ENCODE measurements at regions not wholly inside any gene's neighbourhood (a gene's known extent, or its start where the extent isn't known, plus 50 kb on each side); places are given as distances from the start of the nearest gene placed in this dataset.

DNA sequence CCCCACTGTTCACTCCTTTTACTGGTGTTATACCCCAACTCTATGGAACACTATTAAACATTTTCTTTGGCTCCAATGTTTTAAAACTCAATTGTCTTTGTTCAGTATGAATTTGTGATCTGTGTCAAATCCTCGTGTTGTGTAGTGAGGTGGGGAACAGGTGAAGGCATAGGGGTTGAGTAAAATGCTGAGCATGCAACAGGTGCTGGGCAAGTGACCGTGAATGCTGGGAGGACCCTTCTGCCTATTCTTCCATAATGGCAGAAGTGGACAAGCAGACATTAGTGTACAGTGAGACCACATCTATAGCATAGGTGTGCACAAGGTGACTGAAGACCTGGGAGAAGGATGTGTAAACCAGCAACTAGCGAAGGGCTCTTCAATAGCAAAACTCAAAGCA is 1188.0 kb downstream of the UQCRFS1 start:
- no peak for DNase-seq
- no peak for ATAC-seq
- H3K36me3 Mint-ChIP-seq, result no peaks in the 10 kb centered on the region
- CTCF ChIA-PET, result no interaction called here
- no peaks in the 10 kb centered on the region for H3K4me1 Mint-ChIP-seq
- H3K27me3 Mint-ChIP-seq, result no peaks in the 10 kb centered on the region
- no peaks in the 10 kb centered on the region for H3K9me3 Mint-ChIP-seq (ENCODE audit: low read depth)
- H3K27ac Mint-ChIP-seq, result no peak overlapping the region
- no peak overlapping the region for H3K4me3 Mint-ChIP-seq

DNA sequence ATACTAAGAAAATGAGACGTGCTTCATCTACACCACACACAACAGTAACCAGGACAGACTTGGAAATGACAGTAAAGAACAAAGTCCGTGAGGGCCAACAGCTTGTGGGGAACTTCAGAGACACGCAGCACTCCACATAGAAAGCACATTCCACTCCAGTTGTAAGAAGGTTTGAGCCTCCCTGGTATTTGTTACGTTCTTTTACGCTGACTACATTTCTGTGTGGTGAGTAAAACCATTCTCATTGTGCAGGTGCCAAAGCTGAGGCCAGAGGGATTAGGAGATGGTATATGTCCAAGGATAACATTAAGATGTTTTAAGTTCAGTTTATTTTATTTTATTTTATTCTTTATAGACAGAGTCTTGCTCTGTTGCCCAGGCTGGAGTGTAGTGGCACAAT is 1189.9 kb downstream of the UQCRFS1 start:
- Mint-ChIP-seq H3K4me1 (no peaks in the 10 kb centered on the region), H3K36me3 (no peaks in the 10 kb centered on the region), H3K9me3 (ENCODE audit: low read depth) (no peaks in the 10 kb centered on the region), H3K27ac (no peak overlapping the region), H3K27me3 (no peaks in the 10 kb centered on the region), H3K4me3 (no peak overlapping the region)
- no peak for DNase-seq
- ATAC-seq, result no peak
- CTCF ChIA-PET, result no interaction called here

DNA sequence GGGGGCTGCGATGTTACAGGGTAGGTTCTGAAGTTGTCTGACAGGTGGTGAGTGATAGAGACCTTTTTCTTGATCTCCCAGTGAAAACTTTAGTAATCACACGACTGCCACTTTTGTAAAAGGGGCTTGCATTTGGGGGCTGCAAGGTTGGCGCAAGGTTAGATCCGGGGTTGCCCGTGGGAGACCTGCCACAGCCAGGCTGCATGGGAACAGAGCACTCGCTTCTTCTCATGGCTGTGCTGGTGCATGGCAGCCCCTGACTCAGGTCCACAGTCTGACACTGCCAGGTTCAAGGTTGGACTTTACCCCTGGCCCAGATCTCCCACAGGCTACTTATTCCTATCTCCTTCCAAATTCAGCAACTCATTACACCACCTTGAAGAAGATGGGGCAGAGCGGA is 1190.4 kb downstream of the UQCRFS1 start:
- no peaks in the 10 kb centered on the region for H3K36me3 Mint-ChIP-seq
- no peaks in the 10 kb centered on the region for H3K9me3 Mint-ChIP-seq (ENCODE audit: low read depth)
- H3K27ac Mint-ChIP-seq, result no peak overlapping the region
- CTCF ChIA-PET, result no interaction called here
- DNase-seq, result no peak
- H3K4me1 Mint-ChIP-seq, result no peaks in the 10 kb centered on the region
- no peak overlapping the region for H3K4me3 Mint-ChIP-seq
- ATAC-seq, result no peak
- no peaks in the 10 kb centered on the region for H3K27me3 Mint-ChIP-seq

DNA sequence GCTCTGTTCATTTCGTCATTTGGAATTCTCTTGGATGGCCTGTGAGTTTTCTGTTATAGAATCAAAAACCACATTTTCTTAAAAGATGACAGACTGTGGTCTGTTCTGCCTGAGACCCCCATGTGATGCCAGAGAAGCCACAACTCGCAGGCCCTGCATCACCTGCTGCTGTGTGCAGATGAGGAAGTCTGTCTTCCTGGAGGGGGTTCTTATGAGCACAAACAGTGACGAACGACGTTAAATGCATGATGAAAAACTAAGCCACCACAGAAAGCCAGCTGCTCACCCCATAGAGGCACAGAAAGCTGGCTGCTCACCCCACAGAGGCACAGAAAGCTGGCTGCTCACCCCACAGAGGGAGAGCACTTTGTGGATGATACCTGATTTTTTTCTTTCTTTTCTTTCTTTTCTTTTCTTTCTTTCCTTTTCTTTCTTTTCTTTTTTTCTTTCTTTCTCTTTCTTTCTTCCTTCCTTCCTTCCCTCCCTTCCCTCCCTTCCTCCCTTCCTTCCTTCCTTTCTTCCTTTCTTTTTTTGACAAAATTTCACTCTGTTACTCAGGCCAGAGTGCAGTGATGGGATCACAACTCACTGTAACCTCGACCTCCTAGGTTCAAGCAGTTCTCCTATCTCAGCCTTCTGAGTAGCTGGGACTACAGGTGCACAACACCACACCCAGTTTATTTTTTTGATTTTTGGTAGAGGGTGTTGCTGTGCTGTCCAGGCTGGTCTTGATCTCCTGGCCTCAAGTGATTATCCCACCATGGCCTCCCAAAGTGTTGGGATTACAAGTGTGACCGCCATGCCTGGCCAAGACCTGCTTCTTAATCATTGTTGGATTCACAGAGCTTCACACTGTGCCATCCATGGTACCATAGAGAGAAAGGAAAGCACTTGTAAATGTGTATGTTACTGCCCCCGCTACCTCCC is 1191.4 kb downstream of the UQCRFS1 start:
- Mint-ChIP-seq H3K9me3 (ENCODE audit: low read depth) (no peaks in the 10 kb centered on the region), H3K4me1 (no peaks in the 10 kb centered on the region), H3K4me3 (no peak overlapping the region), H3K27ac (no peak overlapping the region), H3K27me3 (no peaks in the 10 kb centered on the region), H3K36me3 (no peaks in the 10 kb centered on the region)
- CTCF ChIA-PET, result no interaction called here
- ATAC-seq, result no peak
- no peak for DNase-seq

DNA sequence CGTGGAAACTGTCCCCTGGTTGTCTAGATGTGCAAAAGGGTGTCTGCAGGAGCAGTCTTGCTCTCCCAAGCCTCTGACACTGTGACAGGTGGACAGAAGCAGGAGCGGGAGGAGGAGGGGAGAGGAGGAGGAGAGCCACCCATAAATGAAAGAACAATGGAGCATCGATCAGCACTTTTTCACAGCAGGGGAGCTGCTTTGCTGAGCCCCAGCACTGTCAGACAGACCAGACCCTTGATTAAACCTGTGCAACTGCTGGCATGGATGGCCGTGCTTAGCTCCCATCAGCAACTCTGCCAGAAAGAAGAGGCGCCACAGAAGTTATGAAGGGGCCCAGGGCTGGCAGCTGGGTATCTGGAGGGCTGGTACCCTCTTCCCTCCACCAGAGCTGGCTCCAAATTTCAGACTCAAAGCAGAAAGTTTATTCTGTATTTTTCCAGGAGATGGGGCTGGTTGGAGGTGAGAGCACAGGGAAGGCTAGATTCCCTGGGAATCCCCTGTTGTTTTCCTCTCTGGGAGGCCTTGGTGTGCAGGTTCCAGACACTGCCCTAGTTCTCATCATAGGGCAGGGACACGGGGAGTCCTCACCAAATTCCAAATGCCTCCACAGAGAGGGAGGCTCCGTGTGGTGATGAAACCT is 1192.2 kb downstream of the UQCRFS1 start:
- DNase-seq (no peak), ATAC-seq (no peak)
- no peaks in the 10 kb centered on the region for H3K4me1 Mint-ChIP-seq
- H3K27ac Mint-ChIP-seq, result no peak overlapping the region
- CTCF ChIA-PET, result no interaction called here
- H3K36me3 Mint-ChIP-seq, result no peaks in the 10 kb centered on the region
- no peak overlapping the region for H3K4me3 Mint-ChIP-seq
- no peaks in the 10 kb centered on the region for H3K9me3 Mint-ChIP-seq (ENCODE audit: low read depth)
- H3K27me3 Mint-ChIP-seq, result no peaks in the 10 kb centered on the region

DNA sequence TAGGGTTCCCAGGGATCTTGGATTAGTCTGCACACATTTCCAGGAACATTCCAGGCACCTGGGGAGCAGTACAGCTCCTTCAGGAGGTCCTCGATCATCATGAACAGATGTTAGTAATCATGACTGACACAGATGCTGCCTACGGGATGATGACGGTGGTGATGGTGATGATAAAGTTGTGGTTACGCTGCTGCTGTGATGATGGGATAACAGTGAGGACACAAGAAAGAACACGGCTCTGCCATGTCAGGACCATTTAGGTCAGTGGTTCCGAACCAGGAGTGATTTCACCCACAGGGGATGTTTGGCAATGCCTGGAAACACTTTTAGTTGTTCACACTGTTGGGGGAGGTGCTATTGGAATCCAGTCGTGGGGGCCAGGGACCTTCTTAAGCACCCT is 1193.0 kb downstream of the UQCRFS1 start:
- no peaks in the 10 kb centered on the region for H3K9me3 Mint-ChIP-seq (ENCODE audit: low read depth)
- no peak overlapping the region for H3K27ac Mint-ChIP-seq
- H3K36me3 Mint-ChIP-seq, result no peaks in the 10 kb centered on the region
- H3K27me3 Mint-ChIP-seq, result no peaks in the 10 kb centered on the region
- H3K4me3 Mint-ChIP-seq, result no peak overlapping the region
- ATAC-seq, result no peak
- CTCF ChIA-PET, result no interaction called here
- no peak for DNase-seq
- H3K4me1 Mint-ChIP-seq, result no peaks in the 10 kb centered on the region

DNA sequence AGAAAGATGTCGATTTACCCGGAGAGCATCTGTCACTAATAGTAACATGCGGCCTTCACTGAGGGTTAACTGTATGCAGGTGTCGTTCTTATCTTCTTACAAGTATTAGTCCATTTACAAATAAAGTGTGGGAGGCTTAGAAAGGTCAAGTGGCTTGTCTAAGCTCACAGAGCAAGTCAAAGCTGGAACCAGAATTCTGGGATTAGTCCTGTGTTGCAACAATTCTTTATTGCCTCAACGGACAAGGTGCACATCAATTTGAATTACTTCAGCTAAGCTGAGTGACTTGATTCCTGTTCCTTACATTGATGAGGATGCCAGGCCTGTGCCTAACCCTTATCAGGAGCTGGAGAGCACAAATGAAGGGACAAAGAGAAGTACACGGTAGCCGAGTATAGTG is 1193.6 kb downstream of the UQCRFS1 start:
- Mint-ChIP-seq H3K9me3 (ENCODE audit: low read depth) (no peaks in the 10 kb centered on the region), H3K4me3 (no peak overlapping the region), H3K27me3 (no peaks in the 10 kb centered on the region), H3K27ac (no peak overlapping the region), H3K36me3 (no peaks in the 10 kb centered on the region), H3K4me1 (no peaks in the 10 kb centered on the region)
- no peak for DNase-seq
- CTCF ChIA-PET, result no interaction called here
- ATAC-seq, result no peak

DNA sequence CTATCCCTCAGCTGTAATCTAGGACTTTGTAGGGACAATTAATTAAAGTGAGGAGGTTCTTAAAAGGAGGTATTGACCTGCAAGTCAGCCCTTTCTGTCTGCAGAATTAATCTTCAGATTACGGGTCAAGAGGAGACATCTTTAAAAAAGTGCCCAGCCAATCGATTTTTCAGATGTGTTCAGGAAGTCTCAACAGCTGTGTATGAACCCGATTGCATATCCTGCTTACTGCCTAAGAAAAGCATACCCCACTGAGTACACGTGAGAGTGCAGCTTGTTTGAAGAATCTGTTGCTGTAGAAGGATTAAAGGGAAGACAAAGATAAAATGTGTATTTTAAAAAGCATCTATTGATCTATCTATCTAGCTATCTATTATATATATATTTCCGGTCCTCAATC is 1194.5 kb downstream of the UQCRFS1 start:
- CTCF ChIA-PET, result no interaction called here
- H3K4me1 Mint-ChIP-seq, result no peaks in the 10 kb centered on the region

DNA sequence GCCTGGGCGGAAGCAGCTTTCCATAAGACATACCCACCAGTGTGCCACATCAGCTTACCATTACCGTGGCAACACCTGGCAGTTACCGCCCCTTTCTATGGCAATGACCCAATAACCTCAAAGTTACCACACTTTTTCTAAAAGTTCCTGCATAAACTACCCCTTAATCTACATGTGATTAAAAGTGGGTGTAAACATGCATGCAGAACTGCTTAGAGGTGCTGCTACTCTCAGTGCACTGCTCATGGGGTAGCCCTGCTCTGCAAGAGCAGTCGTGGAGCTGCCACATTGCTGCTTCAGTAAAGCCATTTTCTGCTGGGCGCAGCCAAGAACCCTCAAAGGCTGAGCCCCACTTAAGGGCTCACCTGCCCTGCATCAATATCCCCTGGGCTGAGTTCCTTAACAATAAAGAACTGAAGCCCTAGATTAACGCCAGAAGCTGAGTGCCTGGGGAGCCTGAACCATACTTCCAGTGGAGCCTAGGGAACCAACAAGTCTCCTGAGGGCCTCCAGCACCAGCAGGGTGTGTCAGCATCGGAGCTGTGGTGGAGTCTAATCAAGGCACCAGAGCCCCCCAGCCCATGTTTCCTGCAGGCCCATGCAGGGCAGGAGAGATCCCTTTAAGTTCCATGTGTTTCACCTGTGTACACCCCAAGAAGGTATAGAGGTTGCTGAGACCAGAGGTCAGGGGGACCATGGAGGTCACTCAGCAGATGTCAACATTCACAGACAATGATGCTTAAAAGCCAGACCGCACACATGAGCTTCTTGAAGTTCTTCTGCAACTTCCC is 1198.1 kb downstream of the UQCRFS1 start:
- CTCF ChIA-PET, result no interaction called here
- no peaks in the 10 kb centered on the region for H3K36me3 Mint-ChIP-seq
- no peaks in the 10 kb centered on the region for H3K4me1 Mint-ChIP-seq
- no peak for DNase-seq
- no peak overlapping the region for H3K4me3 Mint-ChIP-seq
- H3K27me3 Mint-ChIP-seq, result no peaks in the 10 kb centered on the region
- H3K27ac Mint-ChIP-seq, result no peak overlapping the region
- H3K9me3 Mint-ChIP-seq (ENCODE audit: low read depth), result no peaks in the 10 kb centered on the region
- ATAC-seq, result no peak

More for the DNA sequence above, 1194.5 kb downstream of the UQCRFS1 start:
- Mint-ChIP-seq H3K4me3 (no peak overlapping the region), H3K9me3 (ENCODE audit: low read depth) (no peaks in the 10 kb centered on the region), H3K36me3 (no peaks in the 10 kb centered on the region), H3K27me3 (no peaks in the 10 kb centered on the region), H3K27ac (no peak overlapping the region)
- ATAC-seq (no peak), DNase-seq (no peak)

DNA sequence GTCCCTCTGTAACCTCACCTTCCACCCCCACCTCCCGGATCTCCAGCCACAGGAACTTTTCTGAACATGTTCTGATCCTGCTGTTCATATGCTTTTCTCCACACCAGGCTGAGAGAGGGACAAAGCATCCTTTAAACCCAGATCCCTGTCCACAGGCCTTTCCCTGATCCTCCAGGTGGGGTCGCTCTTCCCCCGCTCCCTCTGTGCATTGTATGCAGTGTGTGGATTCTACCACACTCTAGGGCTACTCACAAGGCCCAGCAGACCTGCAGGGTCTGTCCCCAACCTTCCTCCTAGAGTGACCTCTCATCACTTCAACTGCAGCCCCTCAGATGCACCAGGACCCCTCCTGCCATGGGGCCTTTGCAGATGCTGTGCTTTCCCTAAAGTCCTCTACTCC is 1200.6 kb downstream of the UQCRFS1 start:
- Mint-ChIP-seq H3K27ac (no peak overlapping the region), H3K4me1 (no peaks in the 10 kb centered on the region), H3K27me3 (no peaks in the 10 kb centered on the region), H3K4me3 (no peak overlapping the region), H3K36me3 (no peaks in the 10 kb centered on the region), H3K9me3 (ENCODE audit: low read depth) (peaks cover 3% of the 10 kb centered on the region)
- CTCF ChIA-PET, result no interaction called here
- ATAC-seq (no peak), DNase-seq (no peak)

DNA sequence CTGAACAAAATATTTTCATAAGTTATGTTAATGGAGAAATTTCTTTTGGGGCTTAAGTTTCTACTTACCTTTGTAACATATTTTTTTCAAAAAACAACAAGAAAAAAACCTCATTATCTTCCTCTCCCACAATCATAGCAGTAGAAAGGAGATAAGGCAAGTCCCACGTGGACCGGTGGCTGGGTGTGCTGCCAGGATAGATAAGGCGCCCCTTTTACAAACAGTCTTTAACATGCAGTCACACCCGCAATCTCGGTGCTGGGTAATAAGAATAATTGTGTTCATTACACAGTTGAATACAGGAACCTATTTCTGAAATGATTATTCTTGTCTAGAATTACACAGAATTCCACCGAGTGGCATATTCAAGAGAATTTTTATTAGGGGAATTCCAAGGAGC is 1202.3 kb downstream of the UQCRFS1 start:
- Mint-ChIP-seq H3K4me3 (no peak overlapping the region), H3K4me1 (no peaks in the 10 kb centered on the region), H3K27ac (no peak overlapping the region), H3K27me3 (no peaks in the 10 kb centered on the region), H3K9me3 (ENCODE audit: low read depth) (peaks cover 3% of the 10 kb centered on the region), H3K36me3 (no peaks in the 10 kb centered on the region)
- DNase-seq (no peak), ATAC-seq (no peak)
- CTCF ChIA-PET, result no interaction called here

DNA sequence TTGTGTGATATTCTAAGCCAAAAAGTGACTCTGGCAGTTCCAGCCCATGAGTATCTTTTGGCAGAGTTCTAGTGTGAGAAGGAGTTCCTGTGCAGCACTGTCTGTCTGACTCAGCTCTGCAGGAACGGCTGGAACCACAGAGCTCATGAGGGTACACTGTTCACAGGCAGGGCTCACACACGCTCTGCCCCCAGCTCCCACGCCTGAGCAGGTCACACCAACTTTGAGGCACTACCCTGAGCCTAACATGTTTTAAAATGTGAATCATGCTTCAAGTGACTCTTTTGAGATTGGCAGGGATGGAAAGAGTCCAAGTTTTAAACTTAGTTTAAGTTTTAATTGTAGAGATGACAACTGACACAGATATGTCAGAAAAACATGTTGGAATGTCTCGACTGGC is 1203.3 kb downstream of the UQCRFS1 start:
- DNase-seq (no peak), ATAC-seq (no peak)
- CTCF ChIA-PET, result no interaction called here
- Mint-ChIP-seq H3K4me3 (no peak overlapping the region), H3K27ac (no peak overlapping the region), H3K36me3 (no peaks in the 10 kb centered on the region), H3K4me1 (no peaks in the 10 kb centered on the region), H3K9me3 (ENCODE audit: low read depth) (peaks cover 3% of the 10 kb centered on the region), H3K27me3 (no peaks in the 10 kb centered on the region)

DNA sequence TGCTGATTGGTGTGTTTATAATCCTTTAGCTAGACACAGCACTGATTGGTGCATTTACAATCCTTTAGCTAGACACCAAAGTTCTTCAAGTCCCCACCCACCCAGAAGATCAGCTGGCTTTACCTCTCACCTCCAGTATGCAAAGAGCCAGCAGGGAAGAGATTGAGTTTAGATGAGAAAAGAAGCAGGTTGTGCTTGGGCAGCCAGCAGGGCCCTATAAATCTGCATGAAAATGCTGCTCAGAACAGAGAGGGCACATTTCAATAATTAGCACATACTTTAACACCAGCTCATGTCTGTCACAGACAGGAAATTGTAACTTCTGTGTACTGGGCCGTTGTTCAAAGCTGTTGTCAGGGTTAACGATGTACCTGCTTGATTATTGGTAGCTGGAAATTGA is 1204.3 kb downstream of the UQCRFS1 start:
- H3K4me3 Mint-ChIP-seq, result no peak overlapping the region
- CTCF ChIA-PET, result no interaction called here
- H3K4me1 Mint-ChIP-seq, result no peaks in the 10 kb centered on the region
- no peaks in the 10 kb centered on the region for H3K36me3 Mint-ChIP-seq
- no peak for DNase-seq
- H3K27me3 Mint-ChIP-seq, result no peaks in the 10 kb centered on the region
- ATAC-seq, result no peak
- no peak overlapping the region for H3K27ac Mint-ChIP-seq
- H3K9me3 Mint-ChIP-seq (ENCODE audit: low read depth), result peaks cover 3% of the 10 kb centered on the region

DNA sequence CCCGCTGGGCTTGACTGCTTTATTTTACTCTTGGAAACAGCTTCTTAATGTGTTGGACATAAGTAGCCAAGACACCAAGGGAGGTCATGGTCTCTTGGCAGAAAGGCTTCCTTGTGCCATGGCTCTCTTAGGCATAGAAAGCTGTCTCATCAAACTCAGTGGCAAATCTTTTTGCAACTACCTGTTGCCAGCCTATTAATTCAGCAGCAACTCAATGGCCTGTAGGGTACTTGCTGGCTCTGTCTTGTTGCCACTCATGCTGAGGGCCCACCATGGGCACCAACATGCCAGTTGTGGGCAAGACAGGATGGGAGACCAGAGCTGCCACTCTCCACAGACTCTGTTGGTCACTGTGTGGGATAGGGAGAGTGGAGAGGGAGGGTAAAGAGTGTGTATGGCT is 1209.4 kb downstream of the UQCRFS1 start:
- Mint-ChIP-seq H3K9me3 (ENCODE audit: low read depth) (peaks cover 8% of the 10 kb centered on the region), H3K27me3 (no peaks in the 10 kb centered on the region), H3K4me1 (no peaks in the 10 kb centered on the region), H3K27ac (no peak overlapping the region), H3K4me3 (no peak overlapping the region), H3K36me3 (no peaks in the 10 kb centered on the region)
- CTCF ChIA-PET, result no interaction called here
- ATAC-seq (no peak), DNase-seq (no peak)
